GM19467 (cell line): ENCODE measurements at regions not wholly inside any gene's neighbourhood (a gene's known extent, or its start where the extent isn't known, plus 50 kb on each side); places are given as distances from the start of the nearest gene placed in this dataset.

Source experiments
- ATAC-seq: cut with Tn5 transposase; IDR thresholded peaks from one replicate; pipeline ENCODE4 v1.9.1; 2021; ENCODE audit warnings: mild to moderate bottlenecking, moderate library complexity; ENCODE audit not compliant: unreplicated experiment

DNA sequence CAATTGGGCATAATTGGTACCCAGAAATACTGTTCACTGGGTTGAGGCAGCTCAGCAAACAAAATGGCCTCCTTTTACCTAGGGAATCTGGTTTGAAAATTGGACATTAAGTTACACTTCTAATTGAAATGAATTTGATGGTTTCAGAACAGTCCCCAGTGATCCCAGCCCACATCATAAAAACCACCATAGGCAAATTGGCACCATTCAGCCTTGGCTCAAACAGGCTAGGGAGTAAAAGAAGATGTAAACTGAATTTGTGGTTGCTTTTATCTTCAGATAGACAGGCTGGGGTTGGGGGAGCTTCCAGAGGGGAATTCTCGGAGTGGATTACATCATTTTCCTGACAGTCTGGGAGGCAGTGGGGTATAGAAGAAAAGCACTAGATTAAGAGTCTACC, 576.5 kb downstream of the MID1IP1 start:
- no peak for ATAC-seq

DNA sequence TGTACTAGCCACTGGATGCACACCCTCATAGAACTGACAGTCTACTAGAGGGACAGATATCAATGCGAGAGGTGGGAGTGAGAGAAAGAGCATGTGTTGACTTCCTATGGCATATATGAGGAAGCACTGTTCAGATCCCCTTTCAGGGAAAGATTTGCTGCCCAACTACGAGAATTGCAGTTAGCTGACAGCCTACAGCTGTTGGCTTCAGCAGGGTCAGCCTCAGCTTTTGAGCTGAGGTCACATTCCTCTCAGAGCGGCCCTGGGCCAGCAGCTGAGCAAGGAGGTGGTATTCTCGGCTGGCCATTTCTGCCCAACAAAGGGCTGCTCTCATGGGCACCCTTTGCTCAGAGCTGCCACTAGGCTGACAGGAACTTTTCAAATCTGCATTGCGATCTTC, 580.2 kb downstream of the MID1IP1 start:
- no peak for ATAC-seq

DNA sequence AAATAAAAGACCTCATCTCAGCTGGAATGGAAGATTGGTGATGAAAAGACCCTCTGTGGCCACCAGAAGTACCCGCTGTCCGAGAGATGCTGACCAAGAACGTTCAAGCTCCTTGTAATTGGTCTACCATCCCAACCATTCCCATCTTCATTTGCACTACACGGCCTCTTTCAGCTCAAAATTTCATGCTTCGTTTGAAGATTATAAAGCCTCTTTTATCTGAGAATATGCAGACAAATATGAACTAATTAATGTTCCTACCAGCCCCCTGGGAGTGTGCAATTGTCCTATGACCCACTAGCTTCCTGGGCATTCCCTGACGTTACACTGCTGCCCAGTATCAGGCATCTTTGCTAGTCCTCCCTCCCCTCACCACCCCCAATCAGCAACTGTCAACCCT, 583.7 kb downstream of the MID1IP1 start:
- no peak for ATAC-seq

DNA sequence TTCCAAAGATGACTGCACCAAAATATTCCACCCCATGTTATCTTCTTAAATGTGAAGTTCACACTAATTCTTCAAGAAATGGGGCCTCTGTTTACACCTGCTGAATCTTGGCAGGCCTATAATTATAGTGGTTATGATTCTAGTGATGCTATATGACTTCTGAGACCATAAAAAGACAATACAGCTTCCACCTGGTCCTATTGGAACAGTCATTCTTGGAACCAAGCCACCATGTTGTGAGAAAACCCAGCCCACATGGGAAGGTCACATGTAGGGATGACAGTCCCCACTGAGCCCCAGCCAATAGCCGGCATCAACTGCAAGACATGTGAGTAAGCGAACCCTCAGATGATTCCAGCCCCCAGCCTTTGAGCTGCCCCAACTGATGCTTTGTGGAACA, 587.5 kb downstream of the MID1IP1 start:
- no peak for ATAC-seq

DNA sequence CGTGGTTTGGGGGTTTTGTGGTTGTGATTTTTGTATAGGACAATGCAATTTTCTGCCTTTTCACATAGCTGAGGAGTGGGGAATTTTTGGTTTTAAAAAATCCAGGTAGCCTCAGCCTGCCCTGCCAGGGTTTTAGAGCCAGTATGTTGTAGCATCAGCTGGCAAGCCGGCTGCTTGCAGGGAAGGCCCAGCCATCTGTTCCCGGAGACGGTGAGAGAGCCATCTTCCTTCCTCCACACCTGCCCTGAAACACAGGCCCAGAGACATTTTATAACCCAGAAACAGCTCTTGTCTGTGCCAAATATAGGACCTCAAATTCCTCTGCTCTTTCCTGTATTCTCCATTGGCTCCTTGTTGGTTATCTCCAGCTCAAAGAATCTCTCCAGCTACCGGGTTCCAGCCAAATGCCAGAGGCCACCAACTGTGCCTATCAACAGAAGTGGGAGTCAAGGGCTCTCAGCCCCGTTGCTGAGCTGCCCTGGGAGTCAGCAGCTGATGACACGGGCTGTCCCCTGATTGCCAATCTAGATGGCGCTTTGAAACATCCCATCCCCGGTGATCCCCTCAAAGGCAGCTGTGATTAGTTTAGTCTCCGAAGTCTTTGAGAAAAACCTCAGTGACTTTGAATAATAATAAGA, 595.2 kb downstream of the MID1IP1 start:
- ATAC-seq = no peak

DNA sequence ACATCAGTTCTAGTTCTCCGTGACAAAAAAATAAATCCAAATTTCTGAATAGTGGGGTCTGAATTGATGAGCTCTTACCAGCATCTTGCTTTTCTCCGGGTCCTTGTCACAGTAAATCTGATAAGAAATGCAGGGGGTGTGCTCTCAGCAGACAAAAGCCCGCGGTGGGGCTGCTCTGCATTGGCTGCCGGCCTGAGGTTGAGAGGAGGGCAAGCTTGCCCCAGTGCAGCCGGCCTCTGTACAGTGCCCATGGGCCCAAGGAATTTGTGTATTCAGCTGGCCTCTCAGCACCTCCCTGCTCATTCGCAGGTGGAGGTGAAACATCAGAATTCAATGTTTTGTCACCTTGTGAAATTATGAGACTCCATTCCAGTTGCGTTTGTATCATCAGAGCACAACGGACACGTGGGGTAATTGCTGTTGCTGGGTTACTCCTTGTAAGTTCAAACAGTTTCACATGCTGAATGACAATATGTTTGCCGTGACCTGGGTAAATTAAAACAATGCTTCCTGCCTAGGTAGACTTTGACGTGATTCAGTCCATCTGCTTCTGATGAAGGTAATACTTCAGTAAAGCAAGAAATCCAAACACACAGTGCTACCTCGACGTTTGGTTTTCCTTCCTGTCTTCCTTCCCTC, 596.4 kb downstream of the MID1IP1 start:
- ATAC-seq = no peak

DNA sequence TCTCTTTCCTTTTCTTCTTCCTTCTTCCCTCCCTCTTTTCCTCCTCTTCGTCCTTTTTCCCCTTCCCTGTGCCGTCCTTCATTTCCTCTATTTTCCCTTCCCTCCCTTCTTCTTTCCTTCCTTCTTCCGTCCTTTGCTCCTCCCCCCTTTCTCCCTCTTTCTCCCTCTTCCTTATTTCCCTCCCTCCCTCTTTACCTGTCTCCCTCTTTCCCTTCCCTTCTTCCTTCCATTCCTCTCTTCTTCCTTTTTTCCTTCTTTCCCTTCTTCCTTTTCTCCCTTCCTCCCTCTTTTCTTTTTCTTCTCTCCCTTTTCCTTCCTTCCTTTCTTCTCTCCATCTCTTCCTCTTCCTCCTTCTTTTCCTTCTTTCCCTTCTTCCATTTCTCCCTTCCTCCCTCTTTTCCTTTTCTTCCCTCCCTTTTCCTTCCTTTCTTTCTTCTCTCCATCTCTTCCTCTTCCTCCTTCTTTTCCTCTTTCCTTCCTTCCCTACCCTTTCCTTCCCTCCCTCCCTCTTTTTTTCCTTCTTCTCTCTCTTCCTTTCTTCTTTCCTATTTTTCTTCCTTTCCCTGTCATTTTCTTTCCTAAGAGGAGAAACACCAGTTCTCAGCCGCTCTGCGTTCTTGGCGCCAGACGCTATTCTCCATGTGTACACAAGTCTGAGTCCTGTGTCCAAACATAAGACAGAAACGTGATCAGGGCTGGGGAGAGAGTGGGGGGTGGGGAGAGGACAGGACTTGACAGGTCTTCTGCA, 597.1 kb downstream of the MID1IP1 start:
- no peak for ATAC-seq

DNA sequence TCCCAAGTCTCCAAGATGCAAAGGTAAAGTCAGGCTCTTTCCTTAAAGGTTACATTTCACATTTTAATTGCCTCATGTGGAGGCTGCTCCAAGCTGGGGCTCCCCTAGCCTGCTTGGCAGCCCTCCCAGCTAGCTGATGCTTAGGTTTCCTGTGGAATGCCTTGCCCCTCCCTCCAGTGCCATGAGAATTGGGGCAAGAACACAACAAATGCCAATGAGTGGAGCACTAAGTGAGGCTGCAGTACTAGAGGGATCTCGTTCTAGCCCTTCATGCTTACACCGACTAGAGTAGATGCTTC, 597.7 kb downstream of the MID1IP1 start:
- ATAC-seq = no peak

DNA sequence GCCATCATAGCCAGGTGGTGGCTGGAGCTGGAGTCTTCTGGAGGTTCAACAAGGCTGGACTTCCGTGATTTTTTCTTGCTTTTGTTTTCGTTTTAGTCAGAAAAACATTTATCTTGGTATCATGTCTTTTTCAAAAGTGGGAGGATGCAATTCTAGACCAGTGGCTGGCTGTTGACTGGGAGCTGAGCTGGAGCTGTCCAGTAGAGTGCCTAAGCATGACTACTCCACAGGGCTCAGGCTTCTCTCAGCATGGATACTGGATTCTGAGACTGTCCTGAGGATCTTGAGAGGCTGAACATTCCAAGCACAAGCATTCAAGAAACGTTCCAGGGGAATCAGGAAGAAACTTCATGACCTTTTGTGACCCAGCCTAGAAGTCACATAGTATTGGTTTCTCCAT, 598.1 kb downstream of the MID1IP1 start:
- ATAC-seq = no peak

DNA sequence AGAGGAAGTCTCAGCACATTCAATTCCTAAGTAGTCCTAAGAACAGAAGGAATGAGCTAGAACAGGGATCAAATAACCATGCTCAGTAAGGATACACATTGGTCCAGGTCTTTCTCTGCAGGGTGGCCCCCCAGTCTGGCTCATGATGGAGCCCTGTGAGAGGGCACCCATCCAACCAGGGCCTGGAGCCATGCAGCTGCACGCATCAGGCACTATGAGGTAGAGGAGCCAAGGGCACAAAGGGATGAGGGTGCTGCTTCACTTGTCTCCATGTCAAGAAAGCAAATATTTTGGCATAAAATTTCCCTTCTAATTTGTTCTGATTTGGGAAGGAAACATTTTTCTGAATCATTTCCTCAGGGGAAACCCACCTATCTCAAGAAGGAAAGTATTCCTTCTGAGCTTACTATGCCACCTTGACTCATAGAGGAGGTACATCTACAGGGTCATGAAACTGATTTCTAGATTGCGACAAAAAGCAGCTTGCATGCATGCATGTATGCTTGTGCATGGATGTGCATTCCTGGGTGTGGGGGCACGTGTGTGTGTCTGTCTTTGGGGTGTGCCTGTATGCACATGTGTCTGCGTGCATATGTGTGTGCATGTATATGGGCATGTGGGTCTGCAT, 600.3 kb downstream of the MID1IP1 start:
- ATAC-seq = no peak

DNA sequence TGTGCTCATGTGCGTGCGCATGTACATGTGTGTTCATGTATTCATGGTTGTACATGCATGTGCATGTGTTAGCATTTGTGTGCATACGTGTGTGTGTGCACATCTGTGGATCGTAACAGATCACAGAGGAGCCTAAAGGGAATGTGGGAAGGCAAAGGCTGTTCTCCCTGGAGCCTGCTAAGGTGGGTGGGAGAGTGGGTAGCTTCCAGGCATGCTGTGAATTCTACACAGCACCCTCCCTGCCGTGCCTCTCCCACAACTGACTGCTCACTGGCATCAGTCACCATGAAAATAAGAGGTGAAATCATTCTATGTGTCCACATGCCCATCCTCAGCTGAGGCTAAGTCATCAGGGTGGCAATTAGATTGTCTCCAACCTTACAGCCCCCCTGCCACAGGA, 600.9 kb downstream of the MID1IP1 start:
- ATAC-seq = no peak

DNA sequence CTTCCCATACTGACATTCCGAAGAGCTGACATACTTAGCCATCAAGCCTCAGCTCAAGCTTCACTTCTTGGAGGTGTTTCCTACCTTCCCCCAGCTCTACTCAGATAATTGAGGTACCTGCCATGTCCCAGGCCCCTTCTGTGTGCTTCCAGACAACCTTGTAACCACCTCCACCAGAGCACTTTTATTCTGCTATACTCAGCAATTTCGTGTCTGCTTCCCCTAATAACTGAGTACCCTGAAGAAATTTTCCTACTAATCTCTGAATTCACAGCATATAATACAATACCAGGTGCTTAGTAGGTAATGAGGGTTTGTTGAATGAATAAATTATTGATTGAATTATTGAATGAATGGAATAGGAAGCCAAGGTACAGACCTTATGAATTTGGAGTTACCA, 605.5 kb downstream of the MID1IP1 start:
- ATAC-seq = no peak

DNA sequence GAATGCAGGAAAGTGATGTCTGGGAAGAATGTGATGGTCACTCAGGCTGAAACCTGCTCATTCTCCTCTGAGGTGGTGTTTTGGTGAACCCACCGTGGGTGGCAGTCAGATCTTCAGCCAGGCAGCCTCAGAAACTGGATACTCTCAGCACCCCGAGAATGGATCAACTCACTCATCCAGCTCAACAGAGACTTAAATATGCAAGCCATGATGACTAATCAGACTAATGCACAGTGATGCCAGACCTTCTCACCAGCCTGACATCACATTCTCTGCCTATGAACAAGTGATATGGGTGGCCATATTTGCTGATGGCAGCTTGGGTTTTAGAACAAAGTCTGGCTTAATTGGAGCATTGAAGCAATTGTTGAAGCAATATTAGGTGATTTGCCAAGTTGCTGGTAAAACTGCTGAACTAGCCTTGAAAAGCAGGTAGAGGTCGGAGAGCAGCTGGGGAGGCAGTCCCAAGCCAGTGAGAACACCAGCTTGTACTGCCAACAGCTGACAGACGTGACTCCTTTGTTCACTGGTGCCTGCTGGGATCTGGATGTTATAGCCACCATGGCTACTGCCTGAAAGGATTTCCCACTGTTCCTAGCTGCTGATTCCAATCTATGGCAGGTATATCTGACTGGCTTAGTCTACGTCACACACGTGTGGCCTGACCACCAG, 608.1 kb downstream of the MID1IP1 start:
- no peak for ATAC-seq

DNA sequence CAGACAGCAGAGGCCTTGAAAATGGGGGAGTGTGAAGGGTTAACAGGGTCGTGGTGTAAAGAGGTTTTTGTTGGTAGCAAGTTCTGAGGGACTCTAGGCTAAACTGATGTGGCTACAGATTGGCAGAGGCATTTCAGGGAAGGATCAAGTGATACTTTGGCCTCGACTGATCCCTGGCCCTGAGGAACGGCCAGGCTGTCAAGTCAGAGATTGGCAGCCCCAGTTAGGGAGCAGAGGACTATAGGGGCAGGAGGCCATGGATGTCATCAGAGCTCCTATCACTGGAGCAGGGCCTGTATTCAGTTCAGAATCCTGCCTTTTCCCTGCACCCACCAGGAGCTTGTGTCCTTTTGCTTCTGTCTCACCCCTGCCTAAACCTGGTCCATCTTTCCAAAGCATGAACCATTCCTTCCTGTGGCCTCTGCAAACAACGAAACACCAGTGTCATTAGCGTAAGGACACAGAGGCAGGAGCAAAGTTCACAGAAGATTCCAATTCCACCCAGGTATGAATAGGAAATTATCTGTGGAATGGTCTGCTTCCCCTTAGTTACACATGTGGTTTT, 613.1 kb downstream of the MID1IP1 start:
- ATAC-seq = no peak

DNA sequence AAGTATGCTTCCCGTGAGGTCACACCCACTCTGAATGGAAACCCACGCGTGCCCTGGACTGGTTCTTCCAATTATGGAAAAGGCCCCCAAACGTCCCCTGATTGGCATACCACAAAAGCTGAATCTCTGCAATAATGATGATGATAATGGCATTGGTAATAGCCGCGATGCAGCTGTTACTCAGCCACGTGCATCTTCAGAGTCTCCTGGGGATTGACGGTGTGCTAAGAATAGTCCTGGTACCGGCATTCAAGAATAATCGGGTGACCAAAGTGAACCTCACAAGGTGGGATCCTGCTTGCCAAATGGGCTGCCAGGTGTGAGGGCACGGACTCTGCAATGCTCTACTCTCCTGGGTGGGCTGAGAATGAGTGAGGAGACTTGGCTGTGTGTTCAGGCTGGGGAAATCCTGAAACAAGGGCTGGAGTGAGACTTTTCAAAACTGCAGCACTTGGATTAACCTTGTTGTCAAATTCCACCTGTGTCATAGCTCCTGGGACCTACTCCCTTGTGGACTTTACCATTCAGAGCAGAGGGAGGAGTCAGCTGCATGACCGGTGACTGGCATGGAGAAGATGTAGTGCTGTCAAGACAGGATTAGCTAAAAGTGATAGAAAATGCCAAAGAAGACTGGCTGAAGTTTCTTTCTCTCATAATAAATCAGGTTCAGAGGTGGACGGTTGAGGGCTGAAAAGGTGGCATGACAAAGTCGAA, 615.4 kb downstream of the MID1IP1 start:
- ATAC-seq = no peak

DNA sequence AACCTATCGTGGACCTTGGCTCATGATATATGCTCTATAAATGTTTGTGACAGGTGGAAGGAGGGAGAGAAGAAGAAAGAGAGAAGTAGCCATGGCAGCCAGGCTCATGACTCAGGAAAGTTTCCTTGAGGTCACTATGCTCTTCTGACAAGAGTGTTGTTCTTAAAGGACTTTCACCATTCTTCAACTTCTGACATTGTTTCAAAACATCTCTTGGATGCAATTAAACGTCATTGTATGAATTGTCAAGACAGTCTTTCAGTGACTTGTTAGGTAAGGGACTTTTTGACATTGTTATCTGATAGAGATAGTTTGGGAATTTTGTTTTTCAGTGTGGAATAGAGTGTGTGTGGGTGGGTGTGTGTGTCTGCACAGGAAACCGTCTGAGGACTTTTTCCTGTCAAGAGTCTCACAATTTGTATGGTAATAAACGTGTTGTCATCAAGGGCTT, 617.0 kb downstream of the MID1IP1 start:
- no peak for ATAC-seq

DNA sequence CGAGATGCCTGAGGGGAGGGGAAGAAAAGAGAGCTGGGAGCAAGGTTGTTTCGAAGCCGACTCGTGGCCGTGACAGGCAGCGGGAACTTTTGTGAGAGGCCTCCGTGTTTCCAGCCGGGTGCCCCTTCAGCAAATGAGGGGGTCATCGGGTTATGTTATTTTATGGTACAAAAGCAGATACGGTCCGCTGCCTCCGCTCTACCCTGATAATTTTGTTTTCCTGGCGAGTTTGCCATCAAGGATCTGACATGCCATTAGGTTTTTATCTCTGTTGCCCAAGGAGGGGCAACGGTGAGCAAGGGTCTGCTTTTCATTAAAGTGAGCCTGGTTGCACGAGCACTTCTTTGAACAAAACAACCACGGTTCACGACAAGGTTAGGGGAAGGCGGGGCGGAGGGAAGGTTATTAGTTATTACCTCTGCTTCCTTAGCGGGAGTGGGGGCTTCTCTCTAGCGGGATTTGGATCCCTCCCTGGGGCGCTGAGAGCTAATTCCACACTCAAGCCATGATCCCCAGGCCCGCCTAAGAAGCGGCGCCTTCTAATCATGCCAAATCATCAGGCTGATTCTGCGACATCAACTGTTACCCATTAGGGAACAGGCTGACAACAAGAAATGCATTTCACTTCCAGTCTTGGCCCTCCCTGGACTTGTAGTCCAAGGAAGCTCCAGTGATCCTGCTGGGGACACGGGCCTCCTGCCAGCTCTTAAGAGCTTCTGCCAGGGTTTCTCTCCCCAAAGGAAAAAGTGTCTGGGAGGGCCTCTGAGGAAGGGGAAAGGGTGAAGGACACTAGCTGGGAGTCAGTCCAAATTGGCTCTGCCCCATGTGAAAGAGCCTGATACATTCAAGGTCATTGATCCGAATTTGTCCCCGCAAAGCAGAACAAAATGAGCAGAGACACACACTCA, 617.7 kb downstream of the MID1IP1 start:
- ATAC-seq = no peak

DNA sequence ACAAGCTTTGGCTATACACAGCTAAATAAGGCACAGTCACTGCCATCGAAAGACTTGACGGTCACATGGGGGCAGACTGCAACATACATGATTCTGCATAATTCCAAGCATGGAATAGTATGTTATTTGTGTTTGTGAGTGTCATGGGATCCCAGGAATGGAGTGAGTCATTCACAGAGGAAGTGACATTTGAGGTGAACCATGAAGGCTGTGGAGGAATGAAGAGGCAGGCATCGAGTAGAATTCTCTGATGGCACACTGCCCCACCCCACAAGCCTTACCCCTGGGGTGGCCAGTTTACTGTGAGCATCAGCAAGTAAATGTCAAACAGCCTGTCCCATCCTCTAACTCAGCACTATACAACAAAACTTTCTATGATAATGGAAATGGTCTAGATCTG, 619.7 kb downstream of the MID1IP1 start:
- no peak for ATAC-seq

DNA sequence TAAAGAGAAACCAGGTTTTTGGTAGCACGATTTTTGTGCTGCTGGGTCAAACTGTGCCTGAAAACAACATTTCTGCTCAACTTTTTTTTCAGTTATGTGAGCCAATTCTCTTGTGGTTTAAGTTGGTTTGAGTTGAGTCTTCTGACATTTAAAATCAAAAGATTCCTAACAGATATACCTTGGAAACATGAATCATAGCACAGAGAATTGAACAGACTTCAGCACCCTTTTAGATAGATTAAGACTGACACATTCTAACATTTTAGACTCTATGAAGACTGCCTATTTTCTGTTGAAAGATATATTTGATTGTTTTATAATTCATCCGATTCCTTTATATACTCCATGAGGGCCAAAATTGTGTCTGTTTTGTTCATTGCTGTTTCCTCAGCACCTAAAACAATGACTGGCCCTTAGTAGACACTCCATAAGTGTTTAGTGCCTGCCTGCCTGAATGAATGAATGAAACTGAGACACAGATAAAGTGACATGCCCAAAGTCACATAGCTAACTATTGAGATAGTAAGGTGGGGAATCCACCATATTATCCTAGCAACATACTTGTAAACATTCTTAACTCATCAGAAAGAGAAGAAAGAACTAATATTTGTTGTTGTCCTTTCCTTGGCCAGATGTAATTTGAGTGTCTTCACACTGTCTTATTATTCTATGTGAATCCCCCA, 624.0 kb downstream of the MID1IP1 start:
- no peak for ATAC-seq
